OCI-LY3 (cell line): ENCODE measurements at regions not wholly inside any gene's neighbourhood (a gene's known extent, or its start where the extent isn't known, plus 50 kb on each side); places are given as distances from the start of the nearest gene placed in this dataset.

Experiments
- H2AFZ ChIP-seq: fragments of 200-600, 300-600 bp; shearing (Covaris generic); 2 replicates; pipeline ENCODE4 v1.6.0; 2014; ENCODE audit warnings: antibody characterized with exemption, low read depth, low read length
- H3K27ac ChIP-seq: fragments of 200-600, 300-600 bp; sonication (generic); 2 replicates; pipeline ENCODE4 v1.5.1; 2014; ENCODE audit warnings: mild to moderate bottlenecking, low read length, moderate library complexity, mixed read lengths
- H3K27me3 ChIP-seq: fragments of 200-600, 300-600 bp; sonication (generic); 2 replicates; pipeline ENCODE4 v1.6.1; 2014; ENCODE audit warnings: low read depth, low read length, mixed read lengths
- H3K36me3 ChIP-seq: fragments of 200-600, 300-600 bp; sonication (generic); replicated peaks from 2 replicates; pipeline ENCODE3; 2014; ENCODE audit warnings: low read depth, low read length, mixed read lengths
- H3K4me1 ChIP-seq: fragments of 300-600, 200-600 bp; sonication (generic); 2 replicates; pipeline ENCODE4 v1.6.1; 2014; ENCODE audit warnings: low read length, mixed read lengths
- H3K4me2 ChIP-seq: fragments of 200-600, 300-600 bp; sonication (generic); 2 replicates; pipeline ENCODE4 v1.6.1; 2014; ENCODE audit warnings: low read length, mixed read lengths
- H3K4me3 ChIP-seq: fragments of 300-600, 200-600 bp; sonication (generic); 2 replicates; pipeline ENCODE4 v1.5.1; 2014; ENCODE audit warnings: antibody characterized with exemption, mild to moderate bottlenecking, low read length, moderate library complexity
- H3K79me2 ChIP-seq: fragments of 300-600, 200-600 bp; shearing (Covaris generic); 2 replicates; pipeline ENCODE4 v1.6.1; 2014; ENCODE audit warnings: mild to moderate bottlenecking, low read length, mixed read lengths
- H3K9ac ChIP-seq: fragments of 300-600, 200-600 bp; shearing (Covaris generic); 2 replicates; pipeline ENCODE4 v1.6.0; 2014; ENCODE audit warnings: mild to moderate bottlenecking, low read length, moderate library complexity
- H3K9me3 ChIP-seq: fragments of 200-600, 300-600 bp; shearing (Covaris generic); 2 replicates; pipeline ENCODE4 v1.6.1; 2014; ENCODE audit warnings: low read length, mixed read lengths; ENCODE audit not compliant: insufficient read depth
- H4K20me1 ChIP-seq: fragments of 200-600, 300-600 bp; sonication (generic); 2 replicates; pipeline ENCODE4 v1.6.1; 2016; ENCODE audit warnings: low read length, mixed read lengths; ENCODE audit not compliant: insufficient read depth
- CTCF ChIP-seq: fragments of 200-600, 300-600 bp; sonication (generic); IDR thresholded peaks from 2 replicates; pipeline ENCODE4 v1.5.1; 2014; ENCODE audit warnings: antibody characterized with exemption, low read length, low read depth
- EZH2phosphoT487 ChIP-seq: fragments of 200-600 bp; shearing (Covaris generic); IDR thresholded peaks from 2 replicates; pipeline ENCODE4 v1.6.1; 2018; ENCODE audit warnings: antibody characterized with exemption, mixed run types, low read depth

- TF ChIP-seq EZH2phosphoT487 (no peak), CTCF (no peak)
- no peaks in the 10 kb centered on the region for H3K79me2 ChIP-seq
- H3K27me3 ChIP-seq, result no peaks in the 10 kb centered on the region
- H3K4me2 ChIP-seq, result no peak overlapping the region
- no peaks in the 10 kb centered on the region for H3K4me1 ChIP-seq
- no peaks in the 10 kb centered on the region for H4K20me1 ChIP-seq
- H3K27ac ChIP-seq, result no peak overlapping the region
- no peaks in the 10 kb centered on the region for H3K9me3 ChIP-seq
- H2AFZ ChIP-seq, result no peak overlapping the region
- H3K9ac ChIP-seq, result no peak overlapping the region
- H3K36me3 ChIP-seq, result no peaks in the 10 kb centered on the region
- H3K4me3 ChIP-seq, result no peak overlapping the region
Observed at GRCh38 chr3:22900296-22900695, 302.8 kb upstream of the UBE2E2 start.

- Histone ChIP-seq H2AFZ (no peak overlapping the region), H3K9ac (no peak overlapping the region), H3K79me2 (no peaks in the 10 kb centered on the region), H3K9me3 (no peaks in the 10 kb centered on the region), H3K27me3 (no peaks in the 10 kb centered on the region), H3K4me1 (no peaks in the 10 kb centered on the region), H3K4me3 (no peak overlapping the region), H3K4me2 (no peak overlapping the region), H4K20me1 (no peaks in the 10 kb centered on the region), H3K36me3 (no peaks in the 10 kb centered on the region), H3K27ac (no peak overlapping the region)
- TF ChIP-seq CTCF (no peak), EZH2phosphoT487 (no peak)
Observed at GRCh38 chr3:22901684-22902083, 301.4 kb upstream of the UBE2E2 start.

GRCh38 chr3:22907161-22907780, 295.9 kb upstream of the UBE2E2 start:
- no peak overlapping the region for H2AFZ ChIP-seq
- no peak for TF ChIP-seq EZH2phosphoT487
- TF ChIP-seq CTCF, result no peak
- H3K9ac ChIP-seq, result no peak overlapping the region
- no peak overlapping the region for H3K4me3 ChIP-seq
- no peaks in the 10 kb centered on the region for H3K79me2 ChIP-seq
- no peaks in the 10 kb centered on the region for H3K4me1 ChIP-seq
- H3K4me2 ChIP-seq, result no peak overlapping the region
- no peaks in the 10 kb centered on the region for H3K27me3 ChIP-seq
- no peaks in the 10 kb centered on the region for H3K9me3 ChIP-seq
- H3K27ac ChIP-seq, result no peak overlapping the region
- H3K36me3 ChIP-seq, result no peaks in the 10 kb centered on the region
- no peaks in the 10 kb centered on the region for H4K20me1 ChIP-seq

- no peaks in the 10 kb centered on the region for H3K36me3 ChIP-seq
- no peaks in the 10 kb centered on the region for H3K4me1 ChIP-seq
- TF ChIP-seq CTCF, result no peak
- TF ChIP-seq EZH2phosphoT487, result no peak
- no peak overlapping the region for H3K27ac ChIP-seq
- H3K4me3 ChIP-seq, result no peak overlapping the region
- H4K20me1 ChIP-seq, result no peaks in the 10 kb centered on the region
- no peak overlapping the region for H2AFZ ChIP-seq
- H3K9ac ChIP-seq, result no peak overlapping the region
- no peaks in the 10 kb centered on the region for H3K27me3 ChIP-seq
- H3K9me3 ChIP-seq, result no peaks in the 10 kb centered on the region
- H3K79me2 ChIP-seq, result no peaks in the 10 kb centered on the region
- H3K4me2 ChIP-seq, result no peak overlapping the region
Observed at GRCh38 chr3:22907796-22908195, 295.3 kb upstream of the UBE2E2 start.
